GM21786 (cell line): ENCODE measurements at regions not wholly inside any gene's neighbourhood (a gene's known extent, or its start where the extent isn't known, plus 50 kb on each side); places are given as distances from the start of the nearest gene placed in this dataset.
"Not testable (repeated sequence)": the region's sequence is repeated elsewhere in the genome, so short reads cannot be mapped to it uniquely, and the experiment has no call there.

ENCODE experiments used
- ATAC-seq: cut with Tn5 transposase; IDR thresholded peaks from one replicate; pipeline ENCODE4 v1.9.1; 2021; ENCODE audit not compliant: unreplicated experiment

- no peak for ATAC-seq
These were observed 208.2 kb upstream of the ZNF217 start for GRCh38 chr20:53801609-53802370.

GRCh38 chr20:53800883-53801604 lies 207.4 kb upstream of the ZNF217 start:
- no peak for ATAC-seq

GRCh38 chr20:53800418-53800817 lies 206.8 kb upstream of the ZNF217 start:
- no peak for ATAC-seq

- ATAC-seq: no peak
These were observed 203.4 kb upstream of the ZNF217 start for GRCh38 chr20:53797085-53797484.

- no peak for ATAC-seq
These were observed 201.5 kb upstream of the ZNF217 start for GRCh38 chr20:53795170-53795569.

- no peak for ATAC-seq
These were observed 201.0 kb upstream of the ZNF217 start for GRCh38 chr20:53794529-53795115.

GRCh38 chr20:53793783-53794383 lies 200.2 kb upstream of the ZNF217 start:
- ATAC-seq: no peak

- no peak for ATAC-seq
These were observed 199.4 kb upstream of the ZNF217 start for GRCh38 chr20:53792946-53793536.

- no peak for ATAC-seq
These were observed 196.5 kb upstream of the ZNF217 start for GRCh38 chr20:53789989-53790675.

- no peak for ATAC-seq
These were observed 194.8 kb upstream of the ZNF217 start for GRCh38 chr20:53788253-53789022.

GRCh38 chr20:53787491-53787931 lies 193.9 kb upstream of the ZNF217 start:
- not testable (repeated sequence) for ATAC-seq

- ATAC-seq: no peak
These were observed 193.0 kb upstream of the ZNF217 start for GRCh38 chr20:53786445-53787267.

- no peak for ATAC-seq
These were observed 192.4 kb upstream of the ZNF217 start for GRCh38 chr20:53786071-53786444.

GRCh38 chr20:53785320-53785719 lies 191.7 kb upstream of the ZNF217 start:
- no peak for ATAC-seq

GRCh38 chr20:53783768-53784167 lies 190.1 kb upstream of the ZNF217 start:
- ATAC-seq: no peak

- ATAC-seq: no peak
These were observed 189.1 kb upstream of the ZNF217 start for GRCh38 chr20:53782612-53783246.

- ATAC-seq: no peak
These were observed 186.2 kb upstream of the ZNF217 start for GRCh38 chr20:53779822-53780221.

GRCh38 chr20:53778736-53779135 lies 185.1 kb upstream of the ZNF217 start:
- ATAC-seq: no peak
